ENCODE measurements at regions not wholly inside any gene's neighbourhood (a gene's known extent, or its start where the extent isn't known, plus 50 kb on each side); places are given as distances from the start of the nearest gene placed in this dataset.

- TF ChIP-seq CTCF (conservative IDR thresholded peaks at IDR 0.05) (no peak), ZFX (IDR thresholded peaks at IDR 0.05) (no peak)
Observed at GRCh38 chr3:95522449-95522848, 1291.9 kb upstream of the EPHA6 start.

Data from C4-2B (cell line).